C4-2B (cell line): ENCODE measurements at regions not wholly inside any gene's neighbourhood (a gene's known extent, or its start where the extent isn't known, plus 50 kb on each side); places are given as distances from the start of the nearest gene placed in this dataset.

Source experiments
- H3K27ac ChIP-seq: fragments of 450-650 bp; 2 replicates; pipeline ENCODE4 v1.5.1; 2017
- CTCF ChIP-seq: fragments of 450-650 bp; conservative IDR thresholded peaks from 2 replicates; pipeline ENCODE4 v1.5.1; 2017; ENCODE audit warnings: mild to moderate bottlenecking
- ZFX ChIP-seq: fragments of 450-650 bp; IDR thresholded peaks from 2 replicates; pipeline ENCODE4 v1.6.1; 2017

DNA sequence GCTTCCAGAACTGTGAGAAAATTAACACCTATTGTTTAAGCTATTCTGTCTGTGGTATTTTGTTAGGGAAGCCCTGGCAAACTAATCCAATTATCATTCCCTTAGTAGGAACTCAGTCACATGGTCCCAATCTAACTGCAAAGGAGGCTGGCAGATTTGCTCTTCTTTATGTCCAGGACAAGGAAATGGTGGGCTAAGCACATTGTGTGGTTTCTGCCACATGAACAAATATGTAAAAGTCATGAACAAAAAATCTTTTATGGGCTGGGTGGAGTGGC, 278.6 kb upstream of the RPL38 start:
- no peak for TF ChIP-seq ZFX
- no peak for TF ChIP-seq CTCF
- no peak overlapping the region for H3K27ac ChIP-seq

- TF ChIP-seq CTCF (peak; percentile 30), ZFX (no peak)
- H3K27ac ChIP-seq, result peak overlapping the region; percentile 19
These were observed 273.5 kb upstream of the RPL38 start for GRCh38 chr17:73929860-73930430.

- no peak for TF ChIP-seq ZFX
- no peak for TF ChIP-seq CTCF
These were observed 271.2 kb upstream of the RPL38 start for GRCh38 chr17:73932216-73932749.

GRCh38 chr17:73933164-73933766, 270.2 kb upstream of the RPL38 start:
- H3K27ac ChIP-seq, result no peak overlapping the region
- TF ChIP-seq ZFX (no peak), CTCF (no peak)

More at GRCh38 chr17:73932216-73932749, 271.2 kb upstream of the RPL38 start:
- H3K27ac ChIP-seq, result no peak overlapping the region

- H3K27ac ChIP-seq, result no peak overlapping the region
- no peak for TF ChIP-seq CTCF
- TF ChIP-seq ZFX, result no peak
These were observed 269.6 kb upstream of the RPL38 start for GRCh38 chr17:73933871-73934270.

DNA sequence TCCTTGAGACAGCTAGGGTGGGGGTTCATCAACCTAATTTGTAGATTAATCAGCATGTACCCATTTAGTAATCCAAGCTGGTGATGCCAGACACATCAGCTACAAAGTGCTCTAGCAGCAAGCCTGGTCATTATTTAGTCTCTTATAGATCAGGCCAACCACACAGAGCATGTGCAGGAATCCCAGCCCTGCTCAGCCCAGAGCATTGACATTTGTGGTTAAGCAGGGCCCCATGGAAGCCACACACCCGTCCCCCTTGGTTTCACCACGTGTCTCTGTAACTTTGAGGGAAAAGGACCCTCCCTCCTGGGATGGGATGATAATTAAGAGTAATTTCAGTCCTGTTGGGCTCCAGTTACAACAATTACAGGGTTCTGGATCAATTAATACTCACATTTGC, 268.8 kb upstream of the RPL38 start:
- TF ChIP-seq ZFX (no peak), CTCF (no peak)
- H3K27ac ChIP-seq, result no peak overlapping the region

DNA sequence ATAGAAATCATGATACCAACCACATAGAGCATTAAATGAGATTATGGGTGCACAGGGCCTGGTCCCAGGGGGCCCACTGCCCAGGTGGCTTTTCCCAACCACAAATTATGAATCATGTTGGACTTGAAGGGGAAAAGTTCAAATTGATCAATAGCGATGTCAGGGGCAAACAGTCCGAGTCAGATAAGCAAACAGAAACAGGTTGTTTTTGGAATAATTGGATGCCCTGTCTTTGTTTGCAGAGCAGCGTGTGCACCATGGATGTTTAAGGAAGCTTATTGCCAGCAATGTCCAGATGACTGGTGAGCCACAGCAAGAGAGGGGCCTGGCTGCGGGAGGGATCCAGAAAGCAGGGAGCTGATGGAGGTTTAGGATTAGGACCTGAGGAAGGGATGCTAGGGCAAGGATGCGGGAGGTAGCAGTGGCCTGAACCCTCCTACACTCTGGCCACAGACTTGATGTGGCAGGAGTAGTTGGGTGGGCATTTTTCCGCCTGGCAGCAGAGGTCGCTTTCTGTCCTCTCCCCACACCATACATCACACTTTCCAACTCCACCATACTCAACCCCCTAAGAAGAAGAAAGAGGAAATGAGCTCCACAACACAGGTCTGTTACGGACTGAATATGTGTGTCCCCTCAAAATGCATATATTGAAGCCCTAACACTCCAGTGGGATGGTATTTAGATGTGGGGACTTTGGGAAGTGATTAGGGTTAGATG, 266.4 kb upstream of the RPL38 start:
- TF ChIP-seq CTCF (no peak), ZFX (no peak)
- H3K27ac ChIP-seq, result no peak overlapping the region
